GM12874 (cell line): ENCODE measurements at regions not wholly inside any gene's neighbourhood (a gene's known extent, or its start where the extent isn't known, plus 50 kb on each side); places are given as distances from the start of the nearest gene placed in this dataset.

Source experiments
- CTCF ChIP-seq: IDR thresholded peaks from 2 replicates; pipeline ENCODE4 v1.5.1; 2011; ENCODE audit warnings: low read depth, mild to moderate bottlenecking, control low read depth, low read length, moderate library complexity; ENCODE audit not compliant: insufficient read depth

GRCh38 chr4:127534041-127534825, 98.5 kb upstream of the INTU start:
- no peak for TF ChIP-seq CTCF

- TF ChIP-seq CTCF, result no peak
Observed at GRCh38 chr4:127538016-127538415, 94.7 kb upstream of the INTU start.

GRCh38 chr4:127540497-127541025, 92.2 kb upstream of the INTU start:
- no peak for TF ChIP-seq CTCF

- no peak for TF ChIP-seq CTCF
Observed at GRCh38 chr4:127545271-127545670, 87.5 kb upstream of the INTU start.

GRCh38 chr4:127548990-127549925, 83.5 kb upstream of the INTU start:
- TF ChIP-seq CTCF, result no peak

GRCh38 chr4:127555106-127555505, 77.7 kb upstream of the INTU start:
- TF ChIP-seq CTCF, result no peak

GRCh38 chr4:127558088-127558487, 74.7 kb upstream of the INTU start:
- TF ChIP-seq CTCF, result no peak
